ENCODE measurements at regions not wholly inside any gene's neighbourhood (a gene's known extent, or its start where the extent isn't known, plus 50 kb on each side); places are given as distances from the start of the nearest gene placed in this dataset.

- Histone ChIP-seq H3K27ac (ENCODE audit: low read depth, low read length) (no peak overlapping the region), H3K4me1 (ENCODE audit: insufficient read depth, low read length) (no peaks in the 10 kb centered on the region), H3K36me3 (ENCODE audit: insufficient read depth, low read length) (no peaks in the 10 kb centered on the region), H3K9me3 (ENCODE audit: control insufficient read depth in 1 of 2, low read length in 2 of 2) (no peaks in the 10 kb centered on the region), H3K27me3 (ENCODE audit: insufficient read depth, low read length) (no peaks in the 10 kb centered on the region), H3K4me3 (ENCODE audit: low read length in 2 of 2) (no peak overlapping the region)
- Mint-ChIP-seq H3K36me3 (no peaks in the 10 kb centered on the region), H3K27ac (no peak overlapping the region), H3K4me1 (no peaks in the 10 kb centered on the region), H3K27me3 (no peaks in the 10 kb centered on the region), H3K4me3 (no peak overlapping the region), H3K9me3 (peaks cover 0 to 6% (median 5%) of the 10 kb centered on the region in 8 donors)
- DNase-seq = no peak
- ChIA-PET POLR2A (ENCODE audit: partially characterized antibody) (no interaction called here), CTCF (ENCODE audit: partially characterized antibody) (no interaction called here)
- intact Hi-C loops (cut with micrococcal nuclease) = no loop called here
Measured at GRCh38 chr13:54750521-54750920, 1721.9 kb downstream of the OLFM4 start.

GRCh38 chr13:54758795-54759194 lies 1730.2 kb downstream of the OLFM4 start:
- Histone ChIP-seq H3K36me3 (ENCODE audit: insufficient read depth, low read length) (no peaks in the 10 kb centered on the region), H3K27ac (ENCODE audit: low read depth, low read length) (no peak overlapping the region), H3K27me3 (ENCODE audit: insufficient read depth, low read length) (no peaks in the 10 kb centered on the region), H3K4me3 (ENCODE audit: low read length in 2 of 2) (no peak overlapping the region), H3K4me1 (ENCODE audit: insufficient read depth, low read length) (no peaks in the 10 kb centered on the region), H3K9me3 (ENCODE audit: control insufficient read depth in 1 of 2, low read length in 2 of 2) (no peaks in the 10 kb centered on the region)
- no peak for DNase-seq
- CTCF ChIA-PET (ENCODE audit: partially characterized antibody) = no interaction called here
- Mint-ChIP-seq H3K27ac (no peak overlapping the region), H3K4me3 (no peak overlapping the region), H3K27me3 (no peaks in the 10 kb centered on the region), H3K36me3 (no peaks in the 10 kb centered on the region), H3K9me3 (peaks cover 0 to 13% (median 9%) of the 10 kb centered on the region in 8 donors), H3K4me1 (no peaks in the 10 kb centered on the region)
- POLR2A ChIA-PET (ENCODE audit: partially characterized antibody) = no interaction called here
- intact Hi-C loops (cut with micrococcal nuclease) = no loop called here

GRCh38 chr13:54768214-54768613 lies 1739.6 kb downstream of the OLFM4 start:
- ChIA-PET CTCF (ENCODE audit: partially characterized antibody) (no interaction called here), POLR2A (ENCODE audit: partially characterized antibody) (no interaction called here)
- Histone ChIP-seq H3K4me3 (ENCODE audit: low read length in 2 of 2) (no peak overlapping the region), H3K9me3 (ENCODE audit: control insufficient read depth in 1 of 2, low read length in 2 of 2) (no peaks in the 10 kb centered on the region), H3K27me3 (ENCODE audit: insufficient read depth, low read length) (no peaks in the 10 kb centered on the region), H3K36me3 (ENCODE audit: insufficient read depth, low read length) (no peaks in the 10 kb centered on the region), H3K27ac (ENCODE audit: low read depth, low read length) (no peak overlapping the region), H3K4me1 (ENCODE audit: insufficient read depth, low read length) (no peaks in the 10 kb centered on the region)
- no peaks in the 10 kb centered on the region for H3K36me3 Mint-ChIP-seq
- intact Hi-C loops (cut with micrococcal nuclease) = no loop called here
- DNase-seq = no peak
- H3K27me3 Mint-ChIP-seq = no peaks in the 10 kb centered on the region
- H3K27ac Mint-ChIP-seq = no peak overlapping the region
- H3K4me1 Mint-ChIP-seq = no peaks in the 10 kb centered on the region
- peaks cover 0 to 20% (median 8%) of the 10 kb centered on the region in 8 donors for H3K9me3 Mint-ChIP-seq
- H3K4me3 Mint-ChIP-seq = no peak overlapping the region

GRCh38 chr13:54775501-54776191 lies 1747.0 kb downstream of the OLFM4 start:
- Histone ChIP-seq H3K4me1 (ENCODE audit: insufficient read depth, low read length) (no peaks in the 10 kb centered on the region), H3K27me3 (ENCODE audit: insufficient read depth, low read length) (no peaks in the 10 kb centered on the region), H3K27ac (ENCODE audit: low read depth, low read length) (no peak overlapping the region), H3K36me3 (ENCODE audit: insufficient read depth, low read length) (no peaks in the 10 kb centered on the region), H3K4me3 (ENCODE audit: low read length in 2 of 2) (no peak overlapping the region), H3K9me3 (ENCODE audit: control insufficient read depth in 1 of 2, low read length in 2 of 2) (no peaks in the 10 kb centered on the region)
- Mint-ChIP-seq H3K4me1 (no peaks in the 10 kb centered on the region), H3K36me3 (no peaks in the 10 kb centered on the region), H3K9me3 (peaks cover 3 to 26% (median 8%) of the 10 kb centered on the region in 8 donors), H3K27me3 (no peaks in the 10 kb centered on the region), H3K27ac (no peak overlapping the region), H3K4me3 (no peak overlapping the region)
- no peak for DNase-seq
- ChIA-PET CTCF (ENCODE audit: partially characterized antibody) (no interaction called here), POLR2A (ENCODE audit: partially characterized antibody) (no interaction called here)
- intact Hi-C loops (cut with micrococcal nuclease) = no loop called here

GRCh38 chr13:54787754-54788153 lies 1759.1 kb downstream of the OLFM4 start:
- Histone ChIP-seq H3K9me3 (ENCODE audit: control insufficient read depth in 1 of 2, low read length in 2 of 2) (peaks cover 0 to 4% of the 10 kb centered on the region in 2 donors), H3K27me3 (ENCODE audit: insufficient read depth, low read length) (no peaks in the 10 kb centered on the region), H3K27ac (ENCODE audit: low read depth, low read length) (no peak overlapping the region), H3K36me3 (ENCODE audit: insufficient read depth, low read length) (no peaks in the 10 kb centered on the region), H3K4me1 (ENCODE audit: insufficient read depth, low read length) (no peaks in the 10 kb centered on the region), H3K4me3 (ENCODE audit: low read length in 2 of 2) (no peak overlapping the region)
- no peaks in the 10 kb centered on the region for H3K36me3 Mint-ChIP-seq
- peaks cover 0 to 15% (median 8%) of the 10 kb centered on the region in 8 donors for H3K9me3 Mint-ChIP-seq
- H3K4me3 Mint-ChIP-seq = no peak overlapping the region
- POLR2A ChIA-PET (ENCODE audit: partially characterized antibody) = no interaction called here
- H3K27me3 Mint-ChIP-seq = no peaks in the 10 kb centered on the region
- no peaks in the 10 kb centered on the region for H3K4me1 Mint-ChIP-seq
- no peak for DNase-seq
- CTCF ChIA-PET (ENCODE audit: partially characterized antibody) = no interaction called here
- no peak overlapping the region for H3K27ac Mint-ChIP-seq
- intact Hi-C loops (cut with micrococcal nuclease) = no loop called here

GRCh38 chr13:54799621-54800226 lies 1771.1 kb downstream of the OLFM4 start:
- no peaks in the 10 kb centered on the region for H3K4me1 Mint-ChIP-seq
- ChIA-PET CTCF (ENCODE audit: partially characterized antibody) (no interaction called here), POLR2A (ENCODE audit: partially characterized antibody) (no interaction called here)
- Histone ChIP-seq H3K27ac (ENCODE audit: low read depth, low read length) (no peak overlapping the region), H3K27me3 (ENCODE audit: insufficient read depth, low read length) (no peaks in the 10 kb centered on the region), H3K4me3 (ENCODE audit: low read length in 2 of 2) (no peak overlapping the region), H3K9me3 (ENCODE audit: control insufficient read depth in 1 of 2, low read length in 2 of 2) (no peaks in the 10 kb centered on the region), H3K4me1 (ENCODE audit: insufficient read depth, low read length) (no peaks in the 10 kb centered on the region), H3K36me3 (ENCODE audit: insufficient read depth, low read length) (no peaks in the 10 kb centered on the region)
- no peak overlapping the region for H3K27ac Mint-ChIP-seq
- intact Hi-C loops (cut with micrococcal nuclease) = no loop called here
- peaks cover 2 to 14% (median 6%) of the 10 kb centered on the region in 8 donors for H3K9me3 Mint-ChIP-seq
- H3K27me3 Mint-ChIP-seq = no peaks in the 10 kb centered on the region
- no peaks in the 10 kb centered on the region for H3K36me3 Mint-ChIP-seq
- H3K4me3 Mint-ChIP-seq = no peak overlapping the region
- peak in 1 of 5 donors; percentile 33 for DNase-seq

- no peaks in the 10 kb centered on the region for H3K27me3 ChIP-seq (ENCODE audit: insufficient read depth, low read length)
- Mint-ChIP-seq H3K36me3 (no peaks in the 10 kb centered on the region), H3K9me3 (peaks cover 4 to 17% (median 10%) of the 10 kb centered on the region in 8 donors), H3K27ac (no peak overlapping the region), H3K27me3 (no peaks in the 10 kb centered on the region), H3K4me3 (no peak overlapping the region), H3K4me1 (no peaks in the 10 kb centered on the region)
- H3K27ac ChIP-seq (ENCODE audit: low read depth, low read length) = no peak overlapping the region
- no peaks in the 10 kb centered on the region for H3K9me3 ChIP-seq (ENCODE audit: control insufficient read depth in 1 of 2, low read length in 2 of 2)
- no peak overlapping the region for H3K4me3 ChIP-seq (ENCODE audit: low read length in 2 of 2)
- no peaks in the 10 kb centered on the region for H3K36me3 ChIP-seq (ENCODE audit: insufficient read depth, low read length)
- CTCF ChIA-PET (ENCODE audit: partially characterized antibody) = no interaction called here
- POLR2A ChIA-PET (ENCODE audit: partially characterized antibody) = no interaction called here
- no peaks in the 10 kb centered on the region for H3K4me1 ChIP-seq (ENCODE audit: insufficient read depth, low read length)
- no peak for DNase-seq
- intact Hi-C loops (cut with micrococcal nuclease) = no loop called here
Measured at GRCh38 chr13:54802226-54802625, 1773.6 kb downstream of the OLFM4 start.
